ENCODE measurements at regions not wholly inside any gene's neighbourhood (a gene's known extent, or its start where the extent isn't known, plus 50 kb on each side); places are given as distances from the start of the nearest gene placed in this dataset.

DNA sequence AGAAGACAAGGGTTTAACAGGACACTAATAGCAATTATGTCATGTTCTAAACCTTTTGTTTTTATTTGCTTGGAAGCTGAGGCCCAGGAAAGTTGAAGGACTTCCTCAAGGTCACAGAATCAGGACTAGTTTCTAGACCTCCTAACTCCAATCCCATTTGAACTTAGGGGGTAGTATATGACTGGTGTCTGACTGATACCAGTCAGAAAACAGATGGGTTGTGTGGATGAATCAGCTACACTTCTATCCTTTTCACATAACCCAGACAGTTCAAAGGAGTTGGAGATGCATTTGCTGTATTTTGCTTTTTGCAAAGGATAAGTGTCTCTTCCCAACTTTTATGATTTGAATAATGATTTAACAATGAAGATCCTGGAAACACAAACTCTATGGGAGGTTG is 322.5 kb downstream of the HLX start:
- no peak for TF ChIP-seq YY1 (IDR thresholded peaks at IDR 0.05; ENCODE audit: low read depth)
- no peak for TF ChIP-seq RAD21 (IDR thresholded peaks at IDR 0.05; ENCODE audit: low read length)
- TF ChIP-seq, protein P1, sequence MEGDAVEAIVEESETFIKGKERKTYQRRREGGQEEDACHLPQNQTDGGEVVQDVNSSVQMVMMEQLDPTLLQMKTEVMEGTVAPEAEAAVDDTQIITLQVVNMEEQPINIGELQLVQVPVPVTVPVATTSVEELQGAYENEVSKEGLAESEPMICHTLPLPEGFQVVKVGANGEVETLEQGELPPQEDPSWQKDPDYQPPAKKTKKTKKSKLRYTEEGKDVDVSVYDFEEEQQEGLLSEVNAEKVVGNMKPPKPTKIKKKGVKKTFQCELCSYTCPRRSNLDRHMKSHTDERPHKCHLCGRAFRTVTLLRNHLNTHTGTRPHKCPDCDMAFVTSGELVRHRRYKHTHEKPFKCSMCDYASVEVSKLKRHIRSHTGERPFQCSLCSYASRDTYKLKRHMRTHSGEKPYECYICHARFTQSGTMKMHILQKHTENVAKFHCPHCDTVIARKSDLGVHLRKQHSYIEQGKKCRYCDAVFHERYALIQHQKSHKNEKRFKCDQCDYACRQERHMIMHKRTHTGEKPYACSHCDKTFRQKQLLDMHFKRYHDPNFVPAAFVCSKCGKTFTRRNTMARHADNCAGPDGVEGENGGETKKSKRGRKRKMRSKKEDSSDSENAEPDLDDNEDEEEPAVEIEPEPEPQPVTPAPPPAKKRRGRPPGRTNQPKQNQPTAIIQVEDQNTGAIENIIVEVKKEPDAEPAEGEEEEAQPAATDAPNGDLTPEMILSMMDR (IDR thresholded peaks at IDR 0.05), result no peak
- no peak for TF ChIP-seq EZH2phosphoT487 (IDR thresholded peaks at IDR 0.05; ENCODE audit: borderline replicate concordance, low read depth)
- TF ChIP-seq GABPA (IDR thresholded peaks at IDR 0.05; ENCODE audit: low read depth), result no peak
- TF ChIP-seq MXI1 (IDR thresholded peaks at IDR 0.05; ENCODE audit: low read depth, low read length), result no peak
- no peak for TF ChIP-seq TAF1 (IDR thresholded peaks at IDR 0.05; ENCODE audit: borderline replicate concordance, low read depth, low read length)
- no peak for TF ChIP-seq SIN3A (IDR thresholded peaks at IDR 0.05; ENCODE audit: borderline replicate concordance, low read depth, low read length)
- no peak for TF ChIP-seq TCF12 (IDR thresholded peaks at IDR 0.05)
- no peak for TF ChIP-seq NFIC (IDR thresholded peaks at IDR 0.05; ENCODE audit: borderline replicate concordance)
- TF ChIP-seq TEAD4 (IDR thresholded peaks at IDR 0.05; ENCODE audit: borderline replicate concordance, insufficient read depth), result no peak
- TF ChIP-seq POLR2AphosphoS5 (IDR thresholded peaks at IDR 0.05; ENCODE audit: low read depth, low read length), result no peak
- no peak for TF ChIP-seq RXRA (IDR thresholded peaks at IDR 0.05; ENCODE audit: borderline replicate concordance, low read depth)
